HG03060 (cell line): ENCODE measurements at regions not wholly inside any gene's neighbourhood (a gene's known extent, or its start where the extent isn't known, plus 50 kb on each side); places are given as distances from the start of the nearest gene placed in this dataset.

Source experiments
- ATAC-seq: cut with Tn5 transposase; IDR thresholded peaks from one replicate; pipeline ENCODE4 v1.9.1; 2021; ENCODE audit warnings: low read depth, moderate number of reproducible peaks; ENCODE audit not compliant: unreplicated experiment

GRCh38 chr18:37661061-37661460 is 95.5 kb upstream of the CELF4 start:
- ATAC-seq: no peak

- ATAC-seq: no peak
Measured at GRCh38 chr18:37660658-37661057, 95.1 kb upstream of the CELF4 start.

GRCh38 chr18:37659906-37660305 is 94.3 kb upstream of the CELF4 start:
- ATAC-seq: no peak

GRCh38 chr18:37658894-37659293 is 93.3 kb upstream of the CELF4 start:
- ATAC-seq: no peak

- no peak for ATAC-seq
Measured at GRCh38 chr18:37657493-37657892, 91.9 kb upstream of the CELF4 start.

- ATAC-seq: no peak
Measured at GRCh38 chr18:37654731-37655369, 89.3 kb upstream of the CELF4 start.

GRCh38 chr18:37654034-37654433 is 88.4 kb upstream of the CELF4 start:
- no peak for ATAC-seq

- no peak for ATAC-seq
Measured at GRCh38 chr18:37653618-37654017, 88.0 kb upstream of the CELF4 start.

GRCh38 chr18:37649930-37650329 is 84.3 kb upstream of the CELF4 start:
- ATAC-seq: no peak

GRCh38 chr18:37649416-37649815 is 83.8 kb upstream of the CELF4 start:
- ATAC-seq: no peak

GRCh38 chr18:37641573-37641972 is 76.0 kb upstream of the CELF4 start:
- ATAC-seq: no peak

- no peak for ATAC-seq
Measured at GRCh38 chr18:37640504-37640903, 74.9 kb upstream of the CELF4 start.

GRCh38 chr18:37639846-37640245 is 74.2 kb upstream of the CELF4 start:
- no peak for ATAC-seq

- ATAC-seq: no peak
Measured at GRCh38 chr18:37637478-37637850, 71.9 kb upstream of the CELF4 start.

GRCh38 chr18:37636831-37637477 is 71.4 kb upstream of the CELF4 start:
- ATAC-seq: no peak

- no peak for ATAC-seq
Measured at GRCh38 chr18:37634516-37634915, 68.9 kb upstream of the CELF4 start.

- ATAC-seq: no peak
Measured at GRCh38 chr18:37631422-37631821, 65.8 kb upstream of the CELF4 start.

- no peak for ATAC-seq
Measured at GRCh38 chr18:37630334-37630733, 64.7 kb upstream of the CELF4 start.

- ATAC-seq: no peak
Measured at GRCh38 chr18:37628470-37629220, 63.0 kb upstream of the CELF4 start.

GRCh38 chr18:37624318-37624717 is 58.7 kb upstream of the CELF4 start:
- ATAC-seq: no peak

GRCh38 chr18:37619964-37620363 is 54.4 kb upstream of the CELF4 start:
- no peak for ATAC-seq

GRCh38 chr18:37617623-37618022 is 52.0 kb upstream of the CELF4 start:
- ATAC-seq: no peak
